ENCODE measurements at regions not wholly inside any gene's neighbourhood (a gene's known extent, or its start where the extent isn't known, plus 50 kb on each side); places are given as distances from the start of the nearest gene placed in this dataset.

DNA sequence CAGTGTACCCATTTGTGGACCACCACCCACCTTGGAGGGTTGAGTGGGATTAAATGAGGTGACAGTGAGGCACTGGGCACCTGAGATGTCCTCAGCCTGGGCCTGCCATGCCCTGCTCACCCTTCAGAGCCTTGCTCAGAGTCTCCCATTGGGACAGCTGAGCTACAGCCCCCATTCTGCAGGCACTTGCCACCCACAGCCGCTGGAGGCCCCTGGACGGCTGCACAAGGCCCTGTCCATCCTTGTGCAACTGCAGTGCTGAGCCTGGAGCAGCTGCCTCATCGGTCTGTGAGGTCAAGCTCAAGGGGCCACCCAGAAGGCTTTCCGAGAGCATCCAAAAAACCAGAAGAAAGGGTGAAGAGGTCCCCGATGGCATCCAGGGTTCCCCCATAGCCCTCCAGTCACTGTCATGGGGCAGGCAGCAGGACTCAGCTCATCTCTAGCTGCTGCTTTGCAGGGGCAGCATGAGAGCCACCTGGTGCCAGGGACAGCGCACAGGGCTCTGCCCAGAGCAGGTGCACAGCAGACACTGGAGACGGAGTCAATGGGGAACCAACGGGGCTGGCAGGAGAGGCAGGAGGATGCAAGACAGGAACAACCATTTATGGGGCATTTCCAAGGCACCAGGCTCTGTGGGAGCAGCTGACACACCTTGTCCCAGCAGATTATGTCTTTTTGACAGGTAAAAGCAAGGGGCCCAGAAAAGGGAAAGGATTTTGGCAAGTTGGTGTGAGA, 84.6 kb downstream of the ARL6IP4 start:
- 71% methylated on average over 8 of the region's 8 CpGs for WGBS (ENCODE audit: insufficient coverage)
- H3K27me3 Mint-ChIP-seq, result no peaks in the 10 kb centered on the region
- TF ChIP-seq, protein P1, sequence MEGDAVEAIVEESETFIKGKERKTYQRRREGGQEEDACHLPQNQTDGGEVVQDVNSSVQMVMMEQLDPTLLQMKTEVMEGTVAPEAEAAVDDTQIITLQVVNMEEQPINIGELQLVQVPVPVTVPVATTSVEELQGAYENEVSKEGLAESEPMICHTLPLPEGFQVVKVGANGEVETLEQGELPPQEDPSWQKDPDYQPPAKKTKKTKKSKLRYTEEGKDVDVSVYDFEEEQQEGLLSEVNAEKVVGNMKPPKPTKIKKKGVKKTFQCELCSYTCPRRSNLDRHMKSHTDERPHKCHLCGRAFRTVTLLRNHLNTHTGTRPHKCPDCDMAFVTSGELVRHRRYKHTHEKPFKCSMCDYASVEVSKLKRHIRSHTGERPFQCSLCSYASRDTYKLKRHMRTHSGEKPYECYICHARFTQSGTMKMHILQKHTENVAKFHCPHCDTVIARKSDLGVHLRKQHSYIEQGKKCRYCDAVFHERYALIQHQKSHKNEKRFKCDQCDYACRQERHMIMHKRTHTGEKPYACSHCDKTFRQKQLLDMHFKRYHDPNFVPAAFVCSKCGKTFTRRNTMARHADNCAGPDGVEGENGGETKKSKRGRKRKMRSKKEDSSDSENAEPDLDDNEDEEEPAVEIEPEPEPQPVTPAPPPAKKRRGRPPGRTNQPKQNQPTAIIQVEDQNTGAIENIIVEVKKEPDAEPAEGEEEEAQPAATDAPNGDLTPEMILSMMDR (IDR thresholded peaks at IDR 0.05), result no peak
- TF ChIP-seq EZH2 (IDR thresholded peaks at IDR 0.05; ENCODE audit: borderline replicate concordance, insufficient read depth, low read depth, low read length, poor library complexity, severe bottlenecking), result no peak
- CTCF ChIA-PET, result interaction anchor here (1.2 to 2.2 kb wide), 3 partner anchors 10 to 22 kb away, joined by 3 to 5 read pairs (median 4); no protein-coding TSS in a partner anchor
- H3K9me3 ChIP-seq (ENCODE audit: control extremely low read depth in 1 of 3, control insufficient read depth in 2 of 3, insufficient read depth in 1 of 3, low read length in 2 of 3), result no peaks in the 10 kb centered on the region
- no peak overlapping the region for H2AFZ ChIP-seq (ENCODE audit: insufficient read depth, low read depth, low read length, poor library complexity, severe bottlenecking)
- POLR2A ChIA-PET, result no interaction called here
- no peaks in the 10 kb centered on the region for H3K9me3 Mint-ChIP-seq (ENCODE audit: insufficient read depth)
- no peak overlapping the region for H3K27ac Mint-ChIP-seq
- H3K4me3 ChIP-seq (ENCODE audit: control extremely low read depth in 1 of 5, extremely low read depth in 1 of 5, insufficient read depth in 1 of 5, low read depth in 2 of 5, low read length in 4 of 5), result no peak overlapping the region
- H3K4me1 ChIP-seq (ENCODE audit: control insufficient read depth in 2 of 2, insufficient read depth in 2 of 2, low read length in 2 of 2), result peaks cover 18 to 50% of the 10 kb centered on the region in 2 donors
- H3K4me2 ChIP-seq (replicated peaks; ENCODE audit: low read depth, low read length, poor library complexity, severe bottlenecking), result no peak overlapping the region
- no peaks in the 10 kb centered on the region for H3K27me3 ChIP-seq (replicated peaks in 1 of 4; ENCODE audit: control extremely low read depth in 1 of 4, control insufficient read depth in 3 of 4, insufficient read depth in 4 of 4, low read length in 3 of 4)
- H3K9ac ChIP-seq (ENCODE audit: low read length), result no peak overlapping the region
- peaks cover 45% of the 10 kb centered on the region for H3K4me1 Mint-ChIP-seq
- H3K36me3 ChIP-seq (replicated peaks in 1 of 2; ENCODE audit: control extremely low read depth in 1 of 2, control insufficient read depth in 1 of 2, extremely low read depth in 1 of 2, insufficient read depth in 2 of 2, low read length in 1 of 2), result peaks cover 0 to 2% of the 10 kb centered on the region in 2 experiments
- no peak overlapping the region for H3K4me3 Mint-ChIP-seq
- DNase-seq (no peak), ATAC-seq (ENCODE audit: low read depth) (no peak)
- H3K79me2 ChIP-seq (ENCODE audit: control insufficient read depth, insufficient read depth, low read length), result peaks cover 54% of the 10 kb centered on the region
- no peak overlapping the region for H3K27ac ChIP-seq (ENCODE audit: low read length in 2 of 2)
- intact Hi-C loops (cut with micrococcal nuclease), result no loop called here
- H4K20me1 ChIP-seq (ENCODE audit: control insufficient read depth, insufficient read depth, low read length, poor library complexity, severe bottlenecking), result no peaks in the 10 kb centered on the region

DNA sequence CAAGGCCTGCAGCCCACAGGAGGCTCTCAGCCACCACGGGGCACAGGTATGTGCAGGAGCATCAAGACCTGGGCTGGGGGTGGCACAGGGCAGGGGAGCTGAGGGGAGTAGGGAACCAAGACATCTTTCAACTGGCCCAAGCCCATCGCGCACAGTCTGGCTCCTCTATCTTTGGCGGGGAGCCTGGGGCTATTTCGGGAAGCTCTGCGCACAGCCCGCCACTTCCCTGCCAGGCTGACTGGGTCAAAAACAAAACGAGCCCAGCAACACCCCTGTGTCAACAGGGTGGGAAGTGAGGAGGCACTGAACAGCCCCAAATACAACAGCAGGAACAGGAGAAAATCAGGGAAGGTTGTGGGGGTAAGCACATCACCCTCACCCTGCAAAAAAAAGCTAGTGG, 83.9 kb downstream of the ARL6IP4 start:
- Histone ChIP-seq H3K4me1 (ENCODE audit: control insufficient read depth in 2 of 2, insufficient read depth in 2 of 2, low read length in 2 of 2) (peaks cover 18 to 52% of the 10 kb centered on the region in 2 donors), H3K79me2 (ENCODE audit: control insufficient read depth, insufficient read depth, low read length) (peaks cover 48% of the 10 kb centered on the region), H3K9ac (ENCODE audit: low read length) (no peak overlapping the region), H3K9me3 (ENCODE audit: control extremely low read depth in 1 of 3, control insufficient read depth in 2 of 3, insufficient read depth in 1 of 3, low read length in 2 of 3) (no peaks in the 10 kb centered on the region), H3K27ac (ENCODE audit: low read length in 2 of 2) (no peak overlapping the region), H3K27me3 (replicated peaks in 1 of 4; ENCODE audit: control extremely low read depth in 1 of 4, control insufficient read depth in 3 of 4, insufficient read depth in 4 of 4, low read length in 3 of 4) (no peaks in the 10 kb centered on the region), H2AFZ (ENCODE audit: insufficient read depth, low read depth, low read length, poor library complexity, severe bottlenecking) (no peak overlapping the region), H4K20me1 (ENCODE audit: control insufficient read depth, insufficient read depth, low read length, poor library complexity, severe bottlenecking) (no peaks in the 10 kb centered on the region), H3K4me2 (replicated peaks; ENCODE audit: low read depth, low read length, poor library complexity, severe bottlenecking) (peak overlapping the region; percentile 22), H3K36me3 (replicated peaks in 1 of 2; ENCODE audit: control extremely low read depth in 1 of 2, control insufficient read depth in 1 of 2, extremely low read depth in 1 of 2, insufficient read depth in 2 of 2, low read length in 1 of 2) (peaks cover 0 to 2% of the 10 kb centered on the region in 2 experiments), H3K4me3 (ENCODE audit: control extremely low read depth in 1 of 5, extremely low read depth in 1 of 5, insufficient read depth in 1 of 5, low read depth in 2 of 5, low read length in 4 of 5) (no peak overlapping the region)
- ChIA-PET POLR2A (no interaction called here), CTCF (interaction anchor here (1.2 to 2.3 kb wide), 3 partner anchors 11 to 89 kb away, joined by 3 to 5 read pairs (median 5); no protein-coding TSS in a partner anchor)
- no peak overlapping the region for H3K4me3 Mint-ChIP-seq
- TF ChIP-seq EZH2 (IDR thresholded peaks at IDR 0.05; ENCODE audit: borderline replicate concordance, insufficient read depth, low read depth, low read length, poor library complexity, severe bottlenecking), result no peak
- TF ChIP-seq, protein P1 (IDR thresholded peaks at IDR 0.05), result no peak
- 46% methylated on average over 7 of the region's 8 CpGs for WGBS (ENCODE audit: insufficient coverage)
- H3K27me3 Mint-ChIP-seq, result no peaks in the 10 kb centered on the region
- DNase-seq (no peak), ATAC-seq (ENCODE audit: low read depth) (no peak)
- H3K9me3 Mint-ChIP-seq (ENCODE audit: insufficient read depth), result no peaks in the 10 kb centered on the region
- peak overlapping the region; percentile 37 for H3K27ac Mint-ChIP-seq
- intact Hi-C loops (cut with micrococcal nuclease), result no loop called here
- H3K4me1 Mint-ChIP-seq, result peaks cover 51% of the 10 kb centered on the region

Data from B cell (primary cell).